NCI-H128 (cell line): ENCODE measurements at regions not wholly inside any gene's neighbourhood (a gene's known extent, or its start where the extent isn't known, plus 50 kb on each side); places are given as distances from the start of the nearest gene placed in this dataset.
A peak's percentile ranks its signal among the peaks of the same experiment; 100 is the strongest.
"Not testable (repeated sequence)": the region's sequence is repeated elsewhere in the genome, so short reads cannot be mapped to it uniquely, and the experiment has no call there.

ENCODE experiments used
- DNase-seq: peaks from one replicate; lab custom pipeline; 2025; ENCODE audit not compliant: unreplicated experiment; lab: John Stamatoyannopoulos, UW

DNA sequence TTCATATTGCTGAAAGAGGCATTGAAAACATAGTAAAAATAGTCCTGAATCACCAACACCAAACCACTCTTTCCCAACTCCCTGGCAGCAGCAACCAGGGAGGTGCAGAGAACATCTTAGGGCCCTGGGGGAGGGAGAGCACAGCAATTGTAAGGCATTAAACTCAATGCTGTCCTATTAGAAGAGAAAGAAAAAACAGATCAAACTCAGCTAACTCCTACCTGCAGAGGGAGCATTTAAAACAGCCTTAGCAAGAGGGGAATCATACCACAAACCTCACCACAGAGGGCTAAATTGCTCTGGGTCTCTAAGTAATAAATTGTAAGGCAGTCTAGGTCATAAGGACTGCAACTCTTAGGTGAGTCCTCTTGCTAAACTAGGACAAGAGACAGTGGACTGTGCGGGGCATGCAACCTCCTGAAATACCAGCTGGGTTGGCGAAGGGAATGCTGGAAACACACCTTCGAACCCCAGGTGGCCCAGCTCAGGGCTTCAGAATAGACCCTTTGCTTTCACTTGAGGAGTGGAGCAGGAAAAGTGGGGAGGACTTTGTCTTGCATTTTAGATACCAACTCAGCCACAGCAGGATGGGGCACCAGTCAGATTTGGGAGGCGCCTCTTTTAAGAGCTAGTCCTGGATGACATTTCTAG lies 697.1 kb upstream of the FAT3 start:
- no peak for DNase-seq

DNA sequence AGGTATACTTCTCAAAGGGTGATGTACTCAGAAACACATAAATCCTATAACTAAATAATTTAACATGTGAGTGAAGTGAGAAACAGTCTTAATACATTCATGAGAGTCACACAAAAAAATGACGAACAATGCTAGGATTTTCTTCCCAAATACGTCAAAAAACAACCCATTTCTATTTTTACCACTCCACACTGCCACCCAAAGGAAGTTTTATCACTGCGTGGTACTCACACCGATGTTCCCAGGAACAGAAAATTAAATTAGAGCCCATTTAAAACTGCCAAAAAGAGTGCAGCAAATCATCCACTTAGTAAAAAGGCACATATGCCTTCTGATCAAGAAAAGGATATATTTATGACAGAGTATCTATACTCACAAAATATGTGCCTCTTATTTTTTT lies 710.9 kb upstream of the FAT3 start:
- DNase-seq, result no peak

DNA sequence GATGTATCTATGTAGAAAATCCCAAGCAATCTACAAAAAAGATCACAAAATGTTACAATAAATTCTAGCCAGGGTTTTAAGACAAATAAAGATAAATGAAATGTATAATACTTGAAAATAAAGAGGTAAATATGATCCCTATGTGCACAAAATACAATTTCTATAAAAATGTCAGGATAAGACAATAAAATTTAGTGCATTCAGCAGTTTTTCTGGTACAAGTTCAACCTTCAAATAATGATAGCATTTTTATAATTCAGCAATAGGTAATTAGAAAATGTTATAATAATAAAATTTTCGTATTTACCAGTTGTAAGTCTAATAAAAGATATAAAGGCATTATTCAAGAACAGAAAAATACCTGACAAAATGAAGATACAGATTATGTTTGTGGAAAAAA lies 726.8 kb upstream of the FAT3 start:
- DNase-seq, result no peak

GRCh38 chr11:91495837-91496236 lies 728.8 kb upstream of the FAT3 start:
- no peak for DNase-seq

DNA sequence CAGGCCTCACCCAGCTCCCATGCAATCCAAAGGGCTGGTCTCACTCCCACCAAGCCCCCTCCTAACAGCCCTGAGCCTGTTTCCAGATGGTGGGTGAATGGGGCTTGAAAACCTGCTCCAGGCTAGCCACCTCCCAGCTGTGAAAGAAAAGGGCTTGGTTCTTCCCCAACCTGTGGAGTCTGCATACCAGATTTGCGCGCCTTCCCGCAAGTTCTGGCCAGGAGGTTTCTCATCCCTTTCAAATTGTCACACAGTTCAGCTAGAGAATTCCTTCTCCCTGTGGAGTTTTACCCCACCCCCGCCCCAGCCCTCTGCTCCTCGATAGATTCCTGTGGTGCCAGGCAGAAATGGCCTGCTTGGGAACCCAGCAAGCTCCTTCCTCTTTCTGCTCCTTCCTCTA lies 734.6 kb upstream of the FAT3 start:
- DNase-seq, result no peak

DNA sequence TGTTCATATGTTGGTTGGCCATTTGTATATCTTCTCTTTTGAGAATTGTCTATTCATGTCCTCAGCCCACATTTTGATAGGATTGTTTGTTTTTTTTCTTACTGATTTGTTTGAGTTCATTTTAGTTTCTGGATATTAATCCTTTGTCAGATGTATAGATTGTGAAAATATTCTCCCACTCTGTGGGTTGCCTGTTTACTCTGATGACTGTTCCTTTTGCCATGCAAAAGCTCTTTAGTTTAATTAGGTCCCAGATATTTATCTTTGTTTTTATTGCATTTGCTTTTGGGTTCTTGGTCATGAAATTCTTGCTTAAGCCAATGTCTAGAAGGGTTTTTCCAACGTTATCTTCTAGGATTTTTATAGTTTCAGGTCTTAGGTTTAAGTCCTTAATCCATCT lies 740.7 kb upstream of the FAT3 start:
- DNase-seq, result not testable (repeated sequence)

DNA sequence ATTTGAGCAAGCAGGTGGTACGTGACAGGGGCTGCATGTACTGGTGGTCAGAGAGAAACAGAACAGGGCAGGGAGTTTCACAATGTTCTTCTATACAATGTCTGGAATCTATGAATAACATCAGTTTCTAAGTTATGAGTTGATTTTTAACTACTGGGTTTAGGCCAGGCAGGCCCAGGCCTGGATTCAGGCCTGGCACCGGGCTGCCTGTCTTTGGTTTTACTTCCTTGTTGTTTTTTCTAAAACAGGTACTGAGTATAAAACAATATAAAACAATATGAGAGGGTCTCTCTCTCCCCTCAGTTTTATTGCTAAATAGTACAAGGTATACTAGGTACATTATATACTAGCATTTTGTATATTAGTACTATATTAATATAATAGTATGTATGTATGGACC lies 742.7 kb upstream of the FAT3 start:
- DNase-seq, result not testable (repeated sequence)

- DNase-seq, result no peak
These were observed 754.0 kb upstream of the FAT3 start for GRCh38 chr11:91470656-91471055.

DNA sequence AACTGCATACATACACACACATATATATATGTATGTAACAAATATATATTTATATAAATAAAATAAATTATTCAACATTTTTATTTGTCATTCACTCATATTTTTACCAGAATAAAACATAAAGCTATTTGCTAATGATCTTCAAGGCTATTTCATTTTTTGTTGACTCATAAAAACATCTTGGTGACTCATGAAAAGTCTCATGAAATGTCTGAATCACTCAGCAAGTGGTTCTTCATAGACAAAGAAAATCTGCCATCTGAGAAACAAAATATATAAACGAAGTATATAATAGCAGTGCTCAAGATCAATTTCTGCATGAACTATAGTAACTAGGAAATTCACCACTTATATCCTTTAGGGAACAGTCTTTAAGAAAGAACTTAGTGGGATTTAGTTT lies 764.8 kb upstream of the FAT3 start:
- no peak for DNase-seq

DNA sequence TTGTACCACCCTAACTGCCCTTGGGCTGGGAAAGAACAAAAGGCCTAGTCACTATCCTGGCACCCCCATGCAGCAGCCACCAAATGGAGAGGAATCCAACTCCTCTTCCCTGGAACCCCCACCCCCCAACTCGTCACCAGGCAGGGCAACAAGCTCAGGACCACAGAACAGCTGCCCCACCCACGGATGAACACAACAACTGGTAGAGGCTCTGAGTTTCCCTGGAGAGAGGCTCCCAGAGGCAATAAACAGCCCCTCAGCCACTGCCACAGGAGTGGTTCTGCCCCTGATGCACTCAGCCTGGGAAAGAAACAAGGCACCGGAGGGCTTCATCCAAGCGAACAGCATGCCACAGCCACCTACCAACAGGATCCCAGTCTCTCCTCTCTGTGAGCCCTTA lies 778.4 kb upstream of the FAT3 start:
- no peak for DNase-seq

DNA sequence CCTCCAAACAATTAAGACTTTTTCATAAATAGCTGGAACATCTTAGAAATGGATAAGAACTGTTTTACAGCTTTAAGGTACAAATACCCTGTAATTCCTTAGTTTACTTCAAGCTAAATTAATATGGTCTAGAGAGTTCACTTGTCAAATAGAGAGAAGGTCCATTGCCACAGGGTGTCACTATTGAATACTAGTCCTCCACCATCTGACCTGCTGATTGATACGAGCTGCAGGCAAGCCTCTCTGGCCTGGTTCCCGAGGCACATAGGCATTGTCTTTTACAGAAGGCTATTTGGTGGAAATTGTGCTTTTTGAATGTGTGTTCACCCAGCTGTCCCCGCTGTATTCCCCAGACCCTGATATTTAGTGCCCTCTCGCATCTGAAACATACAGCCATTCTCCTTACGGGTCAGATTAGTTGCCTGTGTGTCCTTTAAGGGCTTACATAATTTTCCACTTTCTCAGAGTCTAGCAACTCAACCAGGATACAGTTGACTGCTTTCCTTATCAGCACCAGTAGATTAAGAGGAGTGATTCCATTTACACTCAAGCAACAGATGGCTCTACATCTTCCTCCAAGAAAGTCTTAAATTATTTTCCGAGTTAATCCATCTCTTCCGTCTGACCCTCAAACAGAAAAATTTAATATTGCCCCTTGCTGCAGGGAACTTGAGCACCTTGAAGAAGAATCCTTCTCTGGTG lies 788.8 kb upstream of the FAT3 start:
- DNase-seq, result no peak

GRCh38 chr11:91433284-91434010 lies 791.2 kb upstream of the FAT3 start:
- no peak for DNase-seq

GRCh38 chr11:91421641-91422040 lies 803.0 kb upstream of the FAT3 start:
- DNase-seq, result peak; percentile 55

- DNase-seq, result no peak
These were observed 816.8 kb upstream of the FAT3 start for GRCh38 chr11:91407842-91408241.

DNA sequence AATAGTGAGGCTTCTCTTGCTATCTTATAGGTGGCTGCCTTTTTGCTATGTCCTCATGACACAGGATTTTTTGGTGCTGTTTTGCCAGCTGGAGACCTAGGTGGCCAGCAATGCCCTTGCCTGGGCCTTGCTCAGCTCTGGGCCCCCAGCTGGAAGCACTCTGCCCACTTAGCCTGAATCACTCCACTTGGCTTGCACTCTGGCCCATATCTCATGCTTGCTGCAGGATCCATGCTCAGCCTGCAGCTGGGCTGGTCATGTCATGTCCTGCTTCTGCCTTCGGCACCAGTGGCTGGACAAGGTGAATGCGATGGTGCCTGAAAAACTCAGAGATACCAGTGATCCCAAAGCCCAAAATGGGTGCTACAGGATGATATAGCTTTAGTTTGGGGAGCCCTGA lies 818.6 kb upstream of the FAT3 start:
- no peak for DNase-seq

GRCh38 chr11:91404344-91404743 lies 820.3 kb upstream of the FAT3 start:
- no peak for DNase-seq

- DNase-seq, result no peak
These were observed 827.5 kb upstream of the FAT3 start for GRCh38 chr11:91397134-91397468.

DNA sequence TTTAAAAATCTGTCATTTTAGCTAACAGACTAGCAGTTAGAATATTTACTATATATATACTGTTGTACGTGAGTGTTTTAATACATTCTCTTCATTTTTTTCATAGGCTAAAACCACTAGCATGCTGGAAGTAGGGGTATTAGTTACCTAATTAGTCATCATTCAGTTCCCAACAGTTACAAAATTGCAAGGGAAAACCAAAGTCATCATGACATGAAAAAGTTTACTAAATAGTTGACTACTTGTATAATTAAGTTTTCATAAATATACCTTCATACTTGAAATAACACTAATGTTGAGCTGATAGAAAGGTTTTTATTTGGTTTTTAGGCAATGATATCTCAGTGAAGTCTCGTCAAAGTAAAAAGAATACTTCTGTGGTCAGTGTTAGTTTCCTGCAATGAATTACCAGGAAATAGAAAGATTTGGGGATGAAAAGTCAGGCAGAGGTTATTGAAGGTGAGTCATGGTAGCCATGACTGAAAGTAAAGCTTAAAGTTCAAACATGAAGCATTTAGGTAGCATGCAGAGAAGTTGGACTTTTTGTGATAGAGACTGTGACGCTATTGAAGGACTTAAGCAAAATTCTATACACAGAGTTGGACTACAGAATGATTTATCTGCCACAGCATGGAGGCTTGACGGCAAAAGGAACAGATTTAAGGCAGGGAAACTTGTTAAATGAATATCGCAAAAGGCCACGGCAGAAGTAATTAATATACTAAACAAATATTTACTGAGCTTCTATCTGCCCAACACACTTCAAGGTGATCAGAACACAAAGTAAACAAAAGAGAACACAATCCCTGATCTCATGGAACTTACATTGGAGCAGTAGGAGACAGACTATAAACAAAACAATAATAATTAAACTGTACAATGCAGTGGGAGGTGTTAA lies 828.1 kb upstream of the FAT3 start:
- no peak for DNase-seq

DNA sequence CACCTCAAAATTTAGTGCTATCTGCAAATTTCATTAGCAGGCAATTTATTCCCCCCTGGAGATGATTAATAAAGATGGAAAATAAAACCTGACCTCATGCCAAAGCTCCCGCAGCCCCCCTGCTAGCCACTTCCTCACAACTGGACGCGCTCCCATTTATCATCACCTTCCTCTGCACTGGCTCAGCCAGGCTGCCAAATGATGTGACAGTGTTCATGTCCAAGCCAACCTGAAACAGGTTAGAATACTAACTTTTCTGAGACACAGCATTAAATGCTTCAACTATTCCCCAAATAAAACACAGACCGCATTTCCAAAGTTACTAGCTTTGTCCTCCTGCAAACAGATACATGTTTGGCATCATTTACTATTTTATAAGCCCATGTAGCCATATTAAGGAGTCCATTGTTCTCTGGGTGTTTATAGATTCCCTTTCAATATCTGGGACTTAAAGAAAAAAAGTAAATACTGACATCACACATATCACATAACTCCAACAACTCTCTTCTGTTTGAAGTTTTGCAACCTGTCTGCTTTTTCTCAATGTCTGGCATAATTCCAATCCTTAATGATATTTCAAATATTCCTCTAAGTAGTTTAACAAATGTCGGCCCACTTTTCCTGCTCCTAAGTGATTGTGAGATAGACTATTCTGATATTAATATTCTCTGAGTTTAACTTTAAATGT lies 829.7 kb upstream of the FAT3 start:
- DNase-seq, result no peak

DNA sequence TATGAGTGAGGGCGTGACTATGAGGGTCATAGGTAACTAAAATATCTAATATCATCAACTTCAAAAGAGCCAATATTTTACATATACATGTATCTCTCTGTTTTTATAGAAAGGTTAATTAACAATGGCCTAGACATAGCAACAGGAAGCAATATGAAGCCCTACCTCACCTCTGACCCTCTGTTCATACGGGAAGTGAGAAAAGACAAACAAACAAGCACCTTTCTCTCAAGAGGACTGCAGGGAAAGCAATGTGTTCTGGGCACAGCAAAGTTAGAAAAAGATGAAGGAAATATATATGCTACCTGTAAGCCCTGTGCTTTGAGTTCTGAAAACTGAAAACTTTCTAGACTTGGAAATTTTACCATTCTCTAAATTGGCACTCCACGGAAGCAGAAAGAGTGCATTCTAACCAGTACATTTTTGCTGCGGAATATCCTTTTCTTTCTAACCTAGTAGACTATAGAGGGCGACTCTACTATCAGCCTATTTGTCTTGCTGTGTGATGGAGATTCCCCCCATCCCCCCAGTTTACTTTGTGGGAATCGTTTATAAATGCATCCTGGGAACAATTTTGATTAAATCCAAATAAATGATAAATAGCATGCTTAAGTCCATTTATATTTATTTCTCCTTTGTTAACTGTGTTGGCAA lies 830.4 kb upstream of the FAT3 start:
- DNase-seq, result no peak
